ENCODE measurements at regions not wholly inside any gene's neighbourhood (a gene's known extent, or its start where the extent isn't known, plus 50 kb on each side); places are given as distances from the start of the nearest gene placed in this dataset.
A peak's percentile ranks its signal among the peaks of the same experiment; 100 is the strongest.

DNA sequence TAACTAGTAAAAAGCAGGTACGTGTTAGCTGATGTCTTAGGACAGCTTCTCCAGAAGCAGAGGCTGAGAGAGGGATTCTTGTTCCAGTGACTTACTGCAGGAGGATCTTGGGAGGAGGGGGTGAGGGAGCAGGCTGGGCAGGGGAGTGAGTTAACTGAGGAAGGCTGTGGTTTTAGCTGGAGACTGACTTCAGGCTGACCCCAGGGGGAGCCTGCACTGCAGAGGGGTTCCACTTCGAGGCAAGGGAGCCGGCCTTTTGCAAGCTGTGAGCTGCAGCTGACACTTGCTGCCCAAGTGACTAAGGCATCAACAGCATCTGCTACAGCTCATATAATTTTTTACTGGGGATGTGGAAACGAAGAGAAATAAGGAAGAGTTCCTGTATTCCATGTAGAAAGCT lies 50.4 kb upstream of the SOD1 start:
- ATAC-seq = no peak
- 49% methylated on average over 4 of the region's 4 CpGs for WGBS
- no peaks in the 10 kb centered on the region for H3K27me3 ChIP-seq (ENCODE audit: control insufficient read depth, insufficient read depth)
- H3K4me1 ChIP-seq (ENCODE audit: control insufficient read depth, insufficient read depth, low read length) = no peaks in the 10 kb centered on the region
- no peak overlapping the region for H3K4me3 ChIP-seq (ENCODE audit: low read length)
- intact Hi-C loops (cut with DNase I) = loop anchor here in 2 of 4 donors (10.0 kb wide), 1 partner anchor 504 kb away; no protein-coding TSS in a partner anchor
- DNase-seq = no peak
- H3K27ac ChIP-seq (ENCODE audit: low read length) = no peak overlapping the region
- H3K9me3 ChIP-seq (ENCODE audit: control insufficient read depth, low read length) = no peaks in the 10 kb centered on the region

DNA sequence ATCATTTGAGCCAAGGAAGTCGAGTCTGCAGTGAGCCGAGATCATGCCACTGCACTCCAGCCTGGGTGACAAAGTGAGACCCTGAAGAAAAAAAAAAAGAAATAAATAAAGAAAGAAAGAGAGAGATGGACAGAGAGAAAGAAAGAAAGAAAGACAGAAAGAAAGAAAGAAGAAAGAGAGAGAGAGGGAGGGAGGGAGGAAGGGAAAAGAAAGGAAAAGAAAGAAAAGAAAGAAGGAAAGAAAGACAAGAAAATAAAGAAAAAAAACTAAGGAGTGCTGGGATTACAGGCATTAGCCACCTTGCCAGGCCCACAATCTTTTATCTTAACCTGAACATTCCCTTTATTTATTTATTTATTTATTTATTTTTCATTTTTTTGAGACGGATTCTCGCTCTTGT lies 51.7 kb upstream of the SOD1 start:
- H3K27ac ChIP-seq (ENCODE audit: low read length) = no peak overlapping the region
- WGBS = 92% methylated on average over 4 of the region's 4 CpGs
- H3K27me3 ChIP-seq (ENCODE audit: control insufficient read depth, insufficient read depth) = no peaks in the 10 kb centered on the region
- intact Hi-C loops (cut with DNase I) = loop anchor here in 2 of 4 donors (10.0 kb wide), 1 partner anchor 503 kb away; no protein-coding TSS in a partner anchor
- ATAC-seq = no peak
- H3K4me1 ChIP-seq (ENCODE audit: control insufficient read depth, insufficient read depth, low read length) = no peaks in the 10 kb centered on the region
- no peak for DNase-seq
- H3K9me3 ChIP-seq (ENCODE audit: control insufficient read depth, low read length) = no peaks in the 10 kb centered on the region
- H3K4me3 ChIP-seq (ENCODE audit: low read length) = no peak overlapping the region

DNA sequence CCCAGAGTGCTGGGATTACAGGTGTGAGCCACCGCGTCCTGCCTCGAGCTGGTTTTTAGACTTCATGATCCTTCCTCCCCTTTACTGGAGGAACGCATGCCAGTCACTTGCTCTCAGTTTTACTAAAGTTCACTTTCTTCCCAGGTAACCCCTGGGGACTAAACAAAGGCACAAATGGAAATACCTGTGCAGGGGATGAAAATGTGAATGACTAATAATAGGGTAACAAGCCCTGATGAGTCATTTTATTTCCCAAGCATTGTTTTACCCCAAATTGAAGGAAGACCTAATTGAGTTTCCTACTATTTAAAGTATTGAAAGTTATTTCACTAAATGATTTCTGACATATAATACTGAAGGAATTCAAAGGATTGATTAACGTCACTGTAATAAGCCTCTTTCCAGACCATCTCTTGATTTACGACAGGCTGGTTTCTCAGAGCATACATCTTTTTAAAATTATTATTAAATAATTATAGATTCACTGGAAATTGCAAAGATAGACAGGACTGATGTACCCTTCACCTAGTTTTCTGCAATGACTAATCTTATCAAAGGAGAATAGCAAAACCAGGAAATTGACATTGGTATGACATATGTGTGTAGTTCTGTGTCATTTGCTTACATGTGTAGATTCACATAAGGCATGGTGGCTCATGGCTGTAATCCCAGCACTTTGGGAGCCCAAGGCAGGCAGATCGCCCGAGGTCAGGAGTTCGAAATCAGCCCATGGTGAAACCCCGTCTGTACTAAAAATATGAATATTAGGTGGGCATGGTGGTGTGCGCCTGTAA lies 53.2 kb upstream of the SOD1 start:
- Histone ChIP-seq H3K27ac (ENCODE audit: low read length) (no peak overlapping the region), H3K4me1 (ENCODE audit: control insufficient read depth, insufficient read depth, low read length) (no peaks in the 10 kb centered on the region), H3K27me3 (ENCODE audit: control insufficient read depth, insufficient read depth) (no peaks in the 10 kb centered on the region), H3K4me3 (ENCODE audit: low read length) (no peak overlapping the region), H3K9me3 (ENCODE audit: control insufficient read depth, low read length) (no peaks in the 10 kb centered on the region)
- WGBS = 87% methylated on average over 11 of the region's 11 CpGs
- ATAC-seq = no peak
- intact Hi-C loops (cut with DNase I) = loop anchor here in 2 of 4 donors (10.0 kb wide), 1 partner anchor 501 kb away; no protein-coding TSS in a partner anchor
- no peak for DNase-seq

DNA sequence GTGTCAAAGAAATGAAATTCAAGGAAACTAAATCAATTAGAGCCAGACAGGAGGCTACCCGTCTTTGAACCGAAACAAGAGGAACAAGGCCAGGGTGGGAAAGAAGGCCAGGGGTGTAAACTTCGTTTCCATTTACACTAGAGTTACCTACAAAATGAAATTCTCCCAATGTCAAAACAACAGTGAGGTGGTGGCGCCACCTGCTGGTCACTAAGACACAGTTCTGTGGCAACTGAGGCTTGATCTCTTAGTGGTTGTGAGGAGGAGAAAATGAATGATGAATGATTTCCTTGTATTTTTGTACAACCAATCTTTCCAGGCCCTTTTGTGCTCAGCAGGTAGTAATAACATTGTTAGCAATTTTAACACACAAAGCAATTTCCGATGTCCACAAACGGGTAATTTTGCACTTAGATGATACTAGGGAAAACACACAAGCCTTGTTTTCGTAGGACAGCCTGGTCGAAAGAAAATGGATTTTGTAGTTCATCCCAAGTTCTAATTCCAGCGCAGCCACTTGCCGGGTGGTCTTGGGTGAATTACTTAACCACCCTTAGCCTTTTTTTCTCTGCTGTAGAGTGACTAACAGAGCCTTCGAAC lies 54.8 kb upstream of the SOD1 start:
- WGBS = 37% methylated on average over 11 of the region's 11 CpGs
- Histone ChIP-seq H3K27ac (ENCODE audit: low read length) (no peak overlapping the region), H3K9me3 (ENCODE audit: control insufficient read depth, low read length) (no peaks in the 10 kb centered on the region), H3K4me1 (ENCODE audit: control insufficient read depth, insufficient read depth, low read length) (no peaks in the 10 kb centered on the region), H3K4me3 (ENCODE audit: low read length) (no peak overlapping the region), H3K27me3 (ENCODE audit: control insufficient read depth, insufficient read depth) (no peaks in the 10 kb centered on the region)
- ATAC-seq (peak; percentile 67 to 72), DNase-seq (peak; percentile 70 to 86 (median 79))
- intact Hi-C loops (cut with DNase I) = loop anchor here in 2 of 4 donors (2.0 to 10.0 kb wide), 2 partner anchors 406 to 500 kb away; no protein-coding TSS in a partner anchor

DNA sequence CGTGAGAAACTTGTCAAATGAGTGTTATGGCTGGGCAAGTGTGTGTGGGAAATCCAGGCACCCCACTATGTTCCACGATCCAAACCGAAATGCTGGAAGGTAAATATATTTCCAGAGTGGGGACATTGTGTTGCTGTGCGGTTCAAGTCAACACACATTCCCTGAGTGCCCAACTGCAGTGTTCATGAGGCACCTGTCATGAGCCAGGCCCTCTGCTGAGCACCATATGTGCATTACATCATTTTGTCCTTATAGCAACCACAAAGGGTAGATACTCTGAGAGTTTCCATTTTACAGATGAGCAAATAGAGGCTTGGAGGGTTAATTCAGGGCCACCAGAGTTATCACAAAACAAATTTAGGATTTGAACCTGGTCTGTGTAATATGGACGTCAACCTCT lies 59.9 kb upstream of the SOD1 start:
- Histone ChIP-seq H3K27me3 (ENCODE audit: control insufficient read depth, insufficient read depth) (no peaks in the 10 kb centered on the region), H3K4me1 (ENCODE audit: control insufficient read depth, insufficient read depth, low read length) (no peaks in the 10 kb centered on the region), H3K27ac (ENCODE audit: low read length) (no peak overlapping the region), H3K4me3 (ENCODE audit: low read length) (no peak overlapping the region), H3K9me3 (ENCODE audit: control insufficient read depth, low read length) (no peaks in the 10 kb centered on the region)
- DNase-seq (no peak), ATAC-seq (no peak)
- intact Hi-C loops (cut with DNase I) = loop anchor here in 1 of 4 donors (10.0 kb wide), 1 partner anchor 405 kb away; no protein-coding TSS in a partner anchor
- 90% methylated on average over 5 of the region's 5 CpGs for WGBS

DNA sequence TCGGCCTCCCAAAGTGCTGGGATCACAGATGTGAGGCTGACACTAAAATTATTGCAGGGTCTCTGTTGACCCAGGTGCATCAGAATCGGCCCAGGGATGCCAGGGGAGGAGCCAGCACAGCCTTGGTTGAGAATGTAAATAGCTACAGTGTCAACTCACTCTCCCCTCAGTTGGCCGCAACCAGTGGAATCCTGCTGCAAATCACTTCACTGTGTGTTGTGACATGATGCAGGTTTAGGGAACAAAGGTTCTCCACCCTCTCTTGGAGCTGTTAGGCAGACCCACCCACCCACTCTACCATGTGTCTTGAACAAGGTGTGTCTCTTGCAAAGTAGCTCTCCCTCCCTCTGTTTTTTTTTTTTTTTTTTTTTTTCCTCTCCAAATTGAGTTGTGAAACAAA lies 60.5 kb upstream of the SOD1 start:
- no peaks in the 10 kb centered on the region for H3K9me3 ChIP-seq (ENCODE audit: control insufficient read depth, low read length)
- intact Hi-C loops (cut with DNase I) = loop anchor here in 1 of 4 donors (10.0 kb wide), 1 partner anchor 404 kb away; no protein-coding TSS in a partner anchor
- no peak for DNase-seq
- H3K4me1 ChIP-seq (ENCODE audit: control insufficient read depth, insufficient read depth, low read length) = no peaks in the 10 kb centered on the region
- WGBS = 68% methylated on average over 3 of the region's 3 CpGs
- H3K27me3 ChIP-seq (ENCODE audit: control insufficient read depth, insufficient read depth) = no peaks in the 10 kb centered on the region
- H3K4me3 ChIP-seq (ENCODE audit: low read length) = no peak overlapping the region
- no peak for ATAC-seq
- H3K27ac ChIP-seq (ENCODE audit: low read length) = no peak overlapping the region

DNA sequence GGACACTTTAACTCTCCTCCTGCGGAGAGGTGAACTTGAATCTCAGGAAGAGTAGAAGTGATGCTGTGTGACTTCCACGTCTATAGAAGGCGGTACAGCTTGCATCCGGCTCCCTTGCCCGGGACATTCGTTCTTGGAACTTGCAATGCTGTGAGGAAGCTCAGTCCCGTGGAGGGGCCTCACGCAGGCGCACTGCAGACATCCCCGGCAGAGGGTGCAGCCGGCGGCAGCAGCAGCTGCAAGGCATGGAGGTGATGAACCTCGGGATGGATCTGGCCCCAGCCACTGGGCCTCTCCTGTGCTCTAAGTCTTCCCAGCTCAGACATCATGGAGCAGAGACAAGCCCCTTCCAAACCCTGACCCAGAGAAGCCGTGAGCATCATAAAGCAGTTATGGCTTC lies 61.8 kb upstream of the SOD1 start:
- no peak for DNase-seq
- intact Hi-C loops (cut with DNase I) = loop anchor here in 1 of 4 donors (10.0 kb wide), 1 partner anchor 403 kb away; no protein-coding TSS in a partner anchor
- no peak for ATAC-seq

DNA sequence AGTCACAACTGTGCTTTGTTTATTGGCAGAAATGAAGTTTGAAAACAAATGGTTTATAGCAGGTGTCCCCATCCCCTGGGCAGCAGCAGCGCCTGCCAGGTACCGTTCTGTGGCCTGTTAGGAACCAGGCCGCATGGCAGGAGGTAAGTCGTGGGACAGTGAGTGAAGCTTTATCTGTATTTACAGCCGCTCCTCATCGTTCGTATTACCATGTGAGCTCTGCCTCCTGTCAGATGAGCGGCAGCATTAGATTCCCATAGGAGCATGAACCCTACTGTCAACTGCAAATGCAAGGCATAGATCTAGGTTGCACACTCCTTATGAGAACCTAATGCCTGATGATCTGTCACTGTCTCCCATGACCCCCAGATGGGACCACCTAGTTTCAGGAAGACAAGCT lies 63.4 kb upstream of the SOD1 start:
- H3K4me3 ChIP-seq (ENCODE audit: low read length) = no peak overlapping the region
- intact Hi-C loops (cut with DNase I) = loop anchor here in 1 of 4 donors (10.0 kb wide), 1 partner anchor 401 kb away; no protein-coding TSS in a partner anchor
- ATAC-seq (no peak), DNase-seq (no peak)
- no peaks in the 10 kb centered on the region for H3K27me3 ChIP-seq (ENCODE audit: control insufficient read depth, insufficient read depth)
- H3K27ac ChIP-seq (ENCODE audit: low read length) = no peak overlapping the region
- H3K4me1 ChIP-seq (ENCODE audit: control insufficient read depth, insufficient read depth, low read length) = no peaks in the 10 kb centered on the region
- WGBS = 83% methylated on average over 8 of the region's 8 CpGs
- no peaks in the 10 kb centered on the region for H3K9me3 ChIP-seq (ENCODE audit: control insufficient read depth, low read length)

More for the DNA sequence above, 61.8 kb upstream of the SOD1 start:
- Histone ChIP-seq H3K27ac (ENCODE audit: low read length) (no peak overlapping the region), H3K4me1 (ENCODE audit: control insufficient read depth, insufficient read depth, low read length) (no peaks in the 10 kb centered on the region), H3K27me3 (ENCODE audit: control insufficient read depth, insufficient read depth) (no peaks in the 10 kb centered on the region), H3K9me3 (ENCODE audit: control insufficient read depth, low read length) (no peaks in the 10 kb centered on the region), H3K4me3 (ENCODE audit: low read length) (no peak overlapping the region)
- 88% methylated on average over 14 of the region's 14 CpGs for WGBS

DNA sequence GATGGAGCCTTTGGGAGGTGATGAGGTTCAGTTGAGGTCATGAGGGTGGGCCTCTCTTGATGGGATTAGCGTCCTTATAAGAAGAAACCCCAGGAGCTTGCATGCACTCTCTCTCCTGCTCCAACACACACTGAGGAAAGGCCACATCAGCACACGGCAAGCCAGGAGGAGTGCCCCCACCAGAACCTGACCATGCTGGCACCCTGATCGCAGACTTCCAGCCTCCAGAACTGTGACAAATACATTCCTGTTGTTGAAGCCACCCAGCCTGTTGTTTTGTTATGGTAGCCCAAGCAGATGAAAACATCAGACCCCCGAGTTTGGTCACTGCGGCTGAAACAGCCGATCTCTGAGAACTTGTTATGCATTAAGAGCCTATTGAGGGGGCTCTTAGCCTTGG lies 64.8 kb upstream of the SOD1 start:
- ATAC-seq (no peak), DNase-seq (no peak)
- intact Hi-C loops (cut with DNase I) = loop anchor here in 1 of 4 donors (10.0 kb wide), 1 partner anchor 400 kb away; no protein-coding TSS in a partner anchor
- no peaks in the 10 kb centered on the region for H3K4me1 ChIP-seq (ENCODE audit: control insufficient read depth, insufficient read depth, low read length)
- no peaks in the 10 kb centered on the region for H3K27me3 ChIP-seq (ENCODE audit: control insufficient read depth, insufficient read depth)
- H3K27ac ChIP-seq (ENCODE audit: low read length) = no peak overlapping the region
- H3K9me3 ChIP-seq (ENCODE audit: control insufficient read depth, low read length) = no peaks in the 10 kb centered on the region
- no peak overlapping the region for H3K4me3 ChIP-seq (ENCODE audit: low read length)
- WGBS = 90% methylated on average over 6 of the region's 6 CpGs

DNA sequence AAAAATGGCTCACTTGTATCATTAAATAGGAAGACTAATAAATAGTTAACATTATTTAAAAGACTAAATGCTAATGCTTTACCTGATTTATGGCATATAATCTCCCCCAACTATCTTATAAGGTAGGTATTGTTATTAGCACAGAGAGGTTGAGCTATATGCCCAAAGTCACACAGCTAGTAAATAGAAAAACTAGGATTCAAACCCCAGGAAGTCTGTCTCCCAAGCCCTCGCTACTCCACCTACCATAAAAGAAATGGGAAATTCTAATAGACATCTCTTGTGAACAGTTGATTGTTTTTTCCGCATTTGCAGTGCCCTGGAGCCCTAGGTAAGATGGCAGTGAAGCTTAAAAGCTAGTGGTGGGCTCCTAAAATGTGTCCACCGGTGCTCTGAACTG lies 65.2 kb upstream of the SOD1 start:
- Histone ChIP-seq H3K4me1 (ENCODE audit: control insufficient read depth, insufficient read depth, low read length) (no peaks in the 10 kb centered on the region), H3K4me3 (ENCODE audit: low read length) (no peak overlapping the region), H3K27ac (ENCODE audit: low read length) (no peak overlapping the region), H3K9me3 (ENCODE audit: control insufficient read depth, low read length) (no peaks in the 10 kb centered on the region), H3K27me3 (ENCODE audit: control insufficient read depth, insufficient read depth) (no peaks in the 10 kb centered on the region)
- ATAC-seq (no peak), DNase-seq (no peak)
- intact Hi-C loops (cut with DNase I) = loop anchor here in 1 of 4 donors (10.0 kb wide), 1 partner anchor 399 kb away; no protein-coding TSS in a partner anchor
- 94% methylated on average over 3 of the region's 3 CpGs for WGBS

DNA sequence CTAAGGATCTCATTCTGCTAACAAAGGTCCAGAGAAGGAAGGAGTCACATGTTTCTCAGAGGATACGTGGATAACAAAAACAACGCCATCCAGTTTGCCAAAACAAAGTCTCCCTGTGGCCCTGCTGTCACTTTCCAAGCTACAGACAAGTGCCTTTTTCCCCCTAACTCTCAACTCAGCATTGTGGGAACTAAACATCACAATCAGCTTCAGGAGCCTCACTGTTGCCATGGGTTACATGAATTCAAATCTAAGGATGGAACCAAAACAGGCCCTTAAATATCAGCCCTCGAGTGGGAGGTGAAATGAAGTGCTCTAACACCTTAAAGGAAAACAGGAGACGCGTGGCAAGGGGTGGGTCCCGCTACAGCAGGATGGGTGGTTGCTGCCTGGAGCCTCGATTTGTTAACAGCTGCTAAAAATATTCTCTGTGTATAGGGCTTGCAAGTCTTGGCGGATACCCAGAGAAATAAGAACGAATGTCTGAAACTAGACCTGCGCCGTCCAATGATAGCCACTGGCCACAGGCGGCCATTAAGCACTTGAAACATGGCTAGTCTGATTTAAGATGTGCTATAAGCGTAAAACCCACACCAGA lies 66.4 kb upstream of the SOD1 start:
- H3K27ac ChIP-seq (ENCODE audit: low read length) = no peak overlapping the region
- intact Hi-C loops (cut with DNase I) = loop anchor here in 1 of 4 donors (10.0 kb wide), 1 partner anchor 398 kb away; no protein-coding TSS in a partner anchor
- ATAC-seq (peak in 1 of 2 donors; percentile 48), DNase-seq (no peak)
- H3K4me3 ChIP-seq (ENCODE audit: low read length) = no peak overlapping the region
- no peaks in the 10 kb centered on the region for H3K4me1 ChIP-seq (ENCODE audit: control insufficient read depth, insufficient read depth, low read length)
- 36% methylated on average over 13 of the region's 13 CpGs for WGBS
- no peaks in the 10 kb centered on the region for H3K9me3 ChIP-seq (ENCODE audit: control insufficient read depth, low read length)
- H3K27me3 ChIP-seq (ENCODE audit: control insufficient read depth, insufficient read depth) = no peaks in the 10 kb centered on the region

Data from right cardiac atrium (tissue), 5 donors.